NCI-H226 (cell line): ENCODE measurements at regions not wholly inside any gene's neighbourhood (a gene's known extent, or its start where the extent isn't known, plus 50 kb on each side); places are given as distances from the start of the nearest gene placed in this dataset.
A peak's percentile ranks its signal among the peaks of the same experiment; 100 is the strongest.
"Not testable (repeated sequence)": the region's sequence is repeated elsewhere in the genome, so short reads cannot be mapped to it uniquely, and the experiment has no call there.

Source experiments
- DNase-seq: peaks from one replicate; pipeline ENCODE4 v3.0.0-alpha.2; 2015

DNA sequence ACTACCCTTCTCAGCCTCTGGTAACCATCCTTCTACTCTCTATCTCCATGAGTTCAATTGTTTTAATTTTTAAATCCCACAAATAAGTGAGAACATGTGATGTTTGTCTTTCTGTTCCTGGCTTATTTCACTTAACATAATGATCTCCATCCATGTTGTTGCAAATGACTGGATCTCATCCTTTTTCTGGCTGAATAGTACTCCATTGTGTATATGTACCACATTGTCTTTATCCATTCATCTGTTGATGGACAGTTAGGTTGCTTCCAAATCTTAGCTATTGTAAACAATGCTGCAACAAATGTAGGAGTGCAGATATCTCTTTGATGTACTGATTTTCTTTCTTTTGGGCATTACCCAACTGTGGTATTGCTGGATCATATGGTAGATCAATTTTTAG lies 103.0 kb downstream of the CARTPT start:
- DNase-seq, result not testable (repeated sequence)

DNA sequence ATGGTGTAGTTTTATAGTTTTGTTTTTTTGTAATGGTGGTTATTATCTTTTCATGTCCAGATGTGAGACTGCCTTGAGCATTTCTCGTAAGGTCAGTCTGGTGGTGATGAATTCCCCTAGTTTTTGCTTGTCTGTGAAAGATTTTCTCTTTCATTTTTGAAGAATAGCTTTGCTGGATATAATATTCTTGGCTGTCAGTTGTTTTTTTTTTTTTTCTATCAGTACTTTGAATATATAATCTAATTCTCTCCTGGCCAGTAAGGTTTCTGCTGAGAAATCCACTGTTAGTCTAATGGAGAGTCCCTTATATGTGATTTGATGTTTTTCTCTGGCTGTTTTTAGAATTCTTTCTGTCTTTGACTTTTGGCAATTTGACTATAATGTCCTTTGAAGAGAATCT lies 106.9 kb downstream of the CARTPT start:
- no peak for DNase-seq

DNA sequence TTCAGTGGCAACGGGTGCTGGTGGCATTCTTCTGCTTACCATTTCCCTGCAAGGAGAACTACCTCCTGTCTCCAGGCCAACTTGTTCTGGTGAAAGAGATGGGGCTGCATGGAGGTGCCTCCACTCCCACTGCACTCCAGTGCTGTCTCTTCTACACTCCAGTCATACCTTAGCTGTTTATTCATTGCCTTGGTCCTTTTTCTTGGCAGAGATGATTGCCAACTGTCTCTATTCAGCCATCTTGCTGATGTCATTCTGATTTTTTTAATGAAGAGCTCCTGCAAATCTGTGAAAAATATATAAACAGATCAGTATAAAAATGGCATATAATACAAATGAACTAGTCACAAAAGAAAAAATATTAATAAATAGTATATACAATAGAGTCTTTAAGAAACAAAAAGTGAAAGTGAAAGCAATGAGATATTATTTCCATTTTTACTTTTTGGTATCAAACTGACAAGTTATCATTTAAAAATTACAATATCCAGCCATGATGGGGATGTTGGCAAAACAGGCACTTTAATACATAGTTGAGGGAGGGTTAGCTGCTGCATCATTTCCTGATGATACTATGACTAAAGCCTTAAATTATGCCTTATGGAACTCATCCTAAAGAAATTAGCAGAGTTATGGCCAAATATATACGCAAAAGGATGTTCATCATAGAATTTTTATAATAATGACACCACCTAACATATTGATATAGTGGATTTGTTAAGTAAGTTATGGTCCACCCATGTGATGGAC lies 109.4 kb downstream of the CARTPT start:
- peak; percentile 39 for DNase-seq

- DNase-seq, result no peak
Observed at GRCh38 chr5:71829206-71829605, 110.1 kb downstream of the CARTPT start.

GRCh38 chr5:71830681-71831539 lies 111.8 kb downstream of the CARTPT start:
- DNase-seq, result peak; percentile 42

DNA sequence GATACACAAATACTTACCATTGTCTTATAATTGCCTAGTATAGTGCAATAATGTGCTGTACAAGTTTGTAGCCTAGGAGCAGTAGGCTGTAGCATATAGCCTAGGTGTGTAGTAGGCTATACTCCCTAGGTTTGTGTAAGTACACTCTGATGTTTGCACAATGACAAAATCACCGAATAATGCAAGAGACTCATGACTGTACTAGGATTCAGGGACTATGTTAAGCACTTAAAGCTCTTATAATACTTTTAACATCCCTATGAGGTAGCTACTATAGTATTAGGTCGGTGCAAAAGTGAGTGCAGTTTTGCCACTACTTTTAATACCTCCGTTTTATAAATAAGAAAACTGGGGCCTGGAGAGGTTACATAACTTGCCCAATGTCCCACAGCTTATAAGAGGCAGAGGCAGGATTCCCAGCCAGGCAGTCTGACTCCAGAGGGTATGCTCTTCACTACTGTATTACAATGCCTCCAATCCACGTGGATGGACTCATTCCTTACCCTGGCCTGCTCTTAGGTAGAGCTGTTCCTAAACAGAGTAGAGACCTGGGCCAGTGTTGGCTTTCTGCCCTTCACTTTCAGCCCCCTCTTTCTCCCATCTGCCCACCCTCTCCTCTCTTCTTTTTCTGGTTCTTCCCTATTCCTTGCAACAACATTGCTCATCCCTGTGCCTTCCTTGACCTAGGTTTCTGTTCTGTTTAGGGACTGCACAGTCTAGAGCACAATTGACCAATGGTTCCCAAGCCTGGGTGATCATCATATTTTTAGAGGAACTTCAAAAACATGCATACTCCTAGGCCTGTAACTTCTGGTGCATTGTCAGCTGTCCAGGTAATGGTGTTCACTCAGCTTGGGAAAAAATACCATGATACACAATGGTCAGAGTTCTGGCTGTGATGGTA lies 114.0 kb downstream of the CARTPT start:
- no peak for DNase-seq

GRCh38 chr5:71834601-71835000 lies 115.5 kb downstream of the CARTPT start:
- DNase-seq, result no peak

DNA sequence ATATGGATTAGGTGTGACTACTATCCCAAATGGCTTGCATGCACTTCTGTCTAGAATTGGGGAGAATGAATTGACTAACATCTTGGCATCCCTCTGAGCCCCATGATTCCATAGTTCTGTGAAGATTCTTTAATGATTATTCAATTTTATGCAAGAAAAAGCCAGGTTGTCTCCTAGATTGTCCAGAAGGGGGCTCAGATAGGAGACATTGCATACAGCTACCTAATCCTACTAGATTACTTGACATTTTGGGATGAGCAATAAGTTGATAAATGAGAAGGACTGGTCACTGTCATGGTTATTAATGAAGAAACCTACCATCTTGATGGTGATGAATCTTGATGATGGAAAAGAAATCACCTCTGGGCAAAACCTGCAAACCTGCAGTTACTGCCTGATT lies 117.0 kb downstream of the CARTPT start:
- DNase-seq, result peak; percentile 27

GRCh38 chr5:71836559-71837112 lies 117.6 kb downstream of the CARTPT start:
- peak; percentile 65 for DNase-seq

GRCh38 chr5:71838286-71838685 lies 119.2 kb downstream of the CARTPT start:
- DNase-seq, result no peak

DNA sequence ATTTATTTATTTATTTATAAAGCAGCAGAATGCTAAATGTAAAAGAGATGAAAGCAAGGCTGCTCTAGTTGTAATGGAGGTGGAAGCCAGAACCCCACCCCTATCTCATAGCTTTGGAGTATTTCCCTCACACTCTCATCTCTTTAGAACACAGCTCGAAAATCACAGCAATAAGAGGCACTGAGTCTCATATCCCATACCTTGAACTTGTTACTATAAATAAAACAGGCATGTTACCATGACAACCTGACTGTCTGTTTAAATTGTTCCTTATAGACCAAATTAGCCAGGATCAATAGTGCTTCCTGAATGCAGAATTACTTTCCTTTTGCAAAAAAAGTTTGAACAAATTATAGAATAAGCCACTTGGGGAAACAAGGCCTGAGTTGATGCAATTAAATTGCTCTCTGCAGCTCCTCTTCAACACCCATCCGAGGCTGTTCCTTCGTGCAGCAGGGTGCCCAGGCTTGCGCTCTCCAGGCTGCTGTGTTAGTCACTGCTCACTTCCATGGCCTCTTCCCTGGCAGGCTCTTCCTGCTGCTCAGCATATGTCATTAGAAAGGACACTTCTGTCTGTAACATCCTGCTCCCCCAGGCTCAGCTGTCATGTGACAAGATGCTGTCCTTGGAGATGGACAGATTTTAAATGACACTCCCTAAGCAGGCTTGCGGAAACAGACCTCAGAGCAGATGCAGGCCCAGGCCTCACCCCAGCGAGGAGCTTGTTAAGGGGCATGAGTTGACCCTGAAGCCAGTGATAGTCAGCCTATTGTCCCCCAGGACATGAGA lies 120.2 kb downstream of the CARTPT start:
- DNase-seq, result no peak

- DNase-seq, result no peak
Observed at GRCh38 chr5:71841107-71841506, 122.0 kb downstream of the CARTPT start.

DNA sequence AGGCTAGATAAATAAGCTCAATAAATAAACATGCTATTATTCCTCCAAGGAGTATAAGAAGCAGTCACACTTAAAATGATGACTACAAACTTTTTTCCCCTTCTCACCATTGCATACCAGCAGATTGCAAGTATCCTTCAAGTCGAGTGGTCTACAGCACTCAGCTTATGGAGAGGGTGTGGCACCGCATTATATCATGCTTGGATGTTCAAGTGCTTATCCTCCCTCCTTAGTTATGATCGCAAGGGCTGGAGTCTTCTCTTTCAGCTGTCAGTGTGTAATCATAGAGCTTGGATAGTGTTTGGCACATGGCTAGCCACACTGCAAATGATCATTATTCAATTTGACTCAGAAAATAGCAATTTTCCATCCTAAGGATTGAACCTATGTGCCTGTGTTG lies 124.0 kb downstream of the CARTPT start:
- DNase-seq, result no peak

DNA sequence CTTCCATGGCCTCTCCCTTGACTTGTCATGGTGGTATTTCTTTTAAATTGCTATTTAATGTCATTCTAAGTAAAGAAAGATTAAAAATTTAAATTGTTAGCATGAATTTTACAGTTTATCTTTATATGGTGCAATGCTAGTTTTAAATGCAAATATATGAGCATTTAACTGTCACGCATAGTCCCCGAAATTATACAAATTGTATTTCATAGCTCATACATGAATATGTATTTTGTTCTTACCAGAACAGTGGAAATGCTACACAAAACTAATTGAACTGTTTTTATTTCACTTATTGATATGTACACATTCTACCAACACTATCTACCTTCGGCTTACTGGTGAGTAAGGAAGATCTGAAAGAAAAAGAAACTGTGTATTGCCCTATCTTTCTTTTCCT lies 125.8 kb downstream of the CARTPT start:
- DNase-seq, result no peak

DNA sequence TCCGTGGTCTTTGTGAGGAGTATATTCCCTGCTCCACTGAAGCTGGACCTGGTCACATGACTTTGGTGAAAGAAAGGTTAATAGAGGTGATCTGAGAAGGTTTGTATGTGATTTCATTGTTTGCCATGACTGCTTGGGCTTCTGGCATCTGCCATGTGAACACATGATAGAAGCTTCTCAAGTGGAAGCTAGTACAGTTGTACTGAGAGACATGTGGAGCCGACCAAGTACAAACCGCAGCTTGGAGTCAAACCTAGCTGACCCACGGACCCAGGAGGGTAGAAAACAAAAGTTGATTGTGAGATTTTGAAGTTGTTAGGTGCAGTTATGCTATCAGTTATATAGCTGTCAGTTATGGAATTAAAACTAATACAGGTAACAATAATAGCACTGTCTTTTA lies 140.4 kb downstream of the CARTPT start:
- no peak for DNase-seq

DNA sequence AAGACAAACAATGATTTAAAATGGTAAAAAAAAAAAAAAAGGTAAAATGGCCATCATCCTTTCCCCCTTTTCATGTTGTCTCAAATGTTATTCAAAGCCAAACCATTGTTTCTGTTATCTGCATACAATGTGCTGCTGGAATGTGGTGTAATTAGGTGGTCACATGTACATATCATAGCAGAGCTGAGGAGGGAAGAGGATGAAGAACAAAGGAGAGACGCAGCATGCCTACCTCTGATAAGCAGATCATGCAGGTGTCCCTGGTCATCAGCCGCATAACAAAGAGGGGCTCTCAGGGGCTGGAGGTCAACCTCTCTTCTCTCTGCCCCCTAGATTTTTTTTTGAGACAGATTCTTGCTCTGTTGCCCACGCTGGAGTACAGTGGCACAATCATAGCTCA lies 141.0 kb downstream of the CARTPT start:
- no peak for DNase-seq

- no peak for DNase-seq
Observed at GRCh38 chr5:71861682-71862081, 142.6 kb downstream of the CARTPT start.

- DNase-seq, result no peak
Observed at GRCh38 chr5:71862087-71862486, 143.0 kb downstream of the CARTPT start.

GRCh38 chr5:71862507-71863060 lies 143.5 kb downstream of the CARTPT start:
- no peak for DNase-seq

- peak; percentile 82 for DNase-seq
Observed at GRCh38 chr5:71864730-71865601, 145.9 kb downstream of the CARTPT start.
